Trophoblast cell (in vitro differentiated cells and primary cell): ENCODE measurements at regions not wholly inside any gene's neighbourhood (a gene's known extent, or its start where the extent isn't known, plus 50 kb on each side); places are given as distances from the start of the nearest gene placed in this dataset.

Experiments used
- DNase-seq, 2 donors: peaks; one replicate each; pipeline ENCODE4 v3.0.0-alpha.2; 2016
- H2AFZ ChIP-seq: 2 replicates; pipeline ENCODE4 v1.6.1; 2013; ENCODE audit warnings: low read length, moderate library complexity, mild to moderate bottlenecking; ENCODE audit not compliant: insufficient read depth, poor library complexity
- H2AK5ac ChIP-seq: 2 replicates; pipeline ENCODE4 v1.6.1; 2013; ENCODE audit warnings: mild to moderate bottlenecking, low read length
- H2BK120ac ChIP-seq: 2 replicates; pipeline ENCODE4 v1.6.1; 2013; ENCODE audit warnings: low read length, mild to moderate bottlenecking, moderate library complexity; ENCODE audit not compliant: insufficient read depth, poor library complexity
- H2BK12ac ChIP-seq: 2 replicates; pipeline ENCODE4 v1.6.1; 2013; ENCODE audit warnings: mild to moderate bottlenecking, low read length, moderate library complexity
- H2BK5ac ChIP-seq: 2 replicates; pipeline ENCODE4 v1.6.1; 2013; ENCODE audit warnings: low read length, low read depth, moderate library complexity, mild to moderate bottlenecking; ENCODE audit not compliant: poor library complexity
- H3K14ac ChIP-seq: 2 replicates; pipeline ENCODE4 v1.6.1; 2013; ENCODE audit warnings: mild to moderate bottlenecking, low read length
- H3K18ac ChIP-seq: 2 replicates; pipeline ENCODE4 v1.6.1; 2013; ENCODE audit warnings: mild to moderate bottlenecking, low read length
- H3K23ac ChIP-seq: 2 replicates; pipeline ENCODE4 v1.6.1; 2013; ENCODE audit warnings: low read length
- H3K27ac ChIP-seq: 2 replicates; pipeline ENCODE4 v1.5.1; 2013; ENCODE audit warnings: low read depth, mild to moderate bottlenecking, inconsistent platforms, low read length, moderate library complexity
- H3K27me3 ChIP-seq: 2 replicates; pipeline ENCODE4 v1.6.1; 2013; ENCODE audit warnings: inconsistent platforms, mild to moderate bottlenecking, low read length, moderate library complexity; ENCODE audit not compliant: insufficient read depth
- H3K36me3 ChIP-seq, 2 experiments: 1 replicate in 1 of 2; 2 replicates in 1 of 2; pipeline ENCODE4 v1.6.1; 2013; ENCODE audit warnings: low read length in 2 of 2, mild to moderate bottlenecking in 2 of 2, moderate library complexity in 1 of 2; ENCODE audit not compliant: insufficient read depth in 2 of 2, control insufficient read depth in 1 of 2
- H3K4ac ChIP-seq: 2 replicates; pipeline ENCODE4 v1.6.1; 2013; ENCODE audit warnings: low read depth, mild to moderate bottlenecking, low read length, moderate library complexity
- H3K4me1 ChIP-seq, 2 experiments: 1 replicate in 1 of 2; 2 replicates in 1 of 2; pipeline ENCODE4 v1.6.1; 2013; ENCODE audit warnings: low read length in 2 of 2, mild to moderate bottlenecking in 2 of 2, moderate library complexity in 1 of 2; ENCODE audit not compliant: insufficient read depth in 2 of 2, control insufficient read depth in 1 of 2
- H3K4me2 ChIP-seq: 2 replicates; pipeline ENCODE4 v1.6.1; 2013; ENCODE audit warnings: inconsistent platforms, mild to moderate bottlenecking, low read length, moderate library complexity
- H3K4me3 ChIP-seq: 2 replicates; pipeline ENCODE4 v1.5.1; 2013; ENCODE audit warnings: mild to moderate bottlenecking, low read depth, low read length, inconsistent platforms
- H3K79me1 ChIP-seq: one replicate; pipeline ENCODE4 v1.6.1; 2013; ENCODE audit warnings: low read length
- H3K79me2 ChIP-seq: 2 replicates; pipeline ENCODE4 v1.6.1; 2013; ENCODE audit warnings: low read length, mild to moderate bottlenecking; ENCODE audit not compliant: control insufficient read depth, insufficient read depth, poor library complexity
- H3K9ac ChIP-seq: 2 replicates; pipeline ENCODE4 v1.6.1; 2013; ENCODE audit warnings: mild to moderate bottlenecking, low read length
- H3K9me3 ChIP-seq: 2 replicates; pipeline ENCODE4 v1.6.1; 2013; ENCODE audit warnings: low read depth, mild to moderate bottlenecking, control low read depth, inconsistent platforms, low read length; ENCODE audit not compliant: insufficient read depth
- H4K12ac ChIP-seq: 2 replicates; pipeline ENCODE4 v1.6.1; 2013; ENCODE audit warnings: low read depth, mild to moderate bottlenecking, low read length, moderate library complexity
- H4K8ac ChIP-seq: 2 replicates; pipeline ENCODE4 v1.6.1; 2013; ENCODE audit warnings: low read depth, mild to moderate bottlenecking, low read length, moderate library complexity
- H4K91ac ChIP-seq: one replicate; pipeline ENCODE4 v1.6.1; 2013; ENCODE audit warnings: low read depth, mild to moderate bottlenecking, low read length, moderate library complexity
- WGBS: extraction: QIAGEN DNeasy Blood & Tissue Kit; methylation state at CpG from one replicate; pipeline ENCODE4 v1.1.7; 2013; ENCODE audit warnings: missing lambda C conversion rate; ENCODE audit not compliant: insufficient read length, insufficient coverage; ENCODE audit errors: extremely low coverage; 5-methylcytosine and 5-hydroxymethylcytosine counted together

DNA sequence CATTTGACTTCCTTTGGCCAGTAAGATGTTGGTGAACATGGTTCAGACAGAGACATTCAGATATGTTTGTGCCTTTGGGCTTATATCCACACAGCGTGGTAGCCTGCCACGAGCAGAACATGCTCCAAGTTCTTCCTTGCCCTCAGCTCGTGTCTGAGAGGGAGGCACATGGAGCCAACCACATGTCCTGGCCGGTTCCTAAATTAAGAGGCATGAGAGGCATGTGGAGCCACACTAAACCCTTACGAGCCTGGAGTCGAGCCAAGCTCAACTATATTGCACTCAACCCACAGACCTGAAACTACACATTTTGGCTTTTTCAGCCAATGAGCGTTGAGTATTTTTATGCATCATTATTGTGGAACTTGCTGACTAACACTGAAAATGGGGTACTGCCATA, 133.7 kb upstream of the KCNK1 start:
- no peaks in the 10 kb centered on the region for H3K36me3 ChIP-seq
- H3K9ac ChIP-seq, result no peak overlapping the region
- no peak overlapping the region for H4K8ac ChIP-seq
- H3K27me3 ChIP-seq, result no peaks in the 10 kb centered on the region
- no peak overlapping the region for H3K14ac ChIP-seq
- no peak overlapping the region for H2AK5ac ChIP-seq
- H3K4ac ChIP-seq, result no peak overlapping the region
- H3K9me3 ChIP-seq, result no peaks in the 10 kb centered on the region
- no peak overlapping the region for H3K27ac ChIP-seq
- WGBS, result no CpG with 5 or more reads among the region's 7 CpGs
- H3K4me3 ChIP-seq, result no peak overlapping the region
- no peaks in the 10 kb centered on the region for H3K79me2 ChIP-seq
- no peak overlapping the region for H4K12ac ChIP-seq
- H2BK120ac ChIP-seq, result no peak overlapping the region
- no peak for DNase-seq
- no peak overlapping the region for H3K23ac ChIP-seq
- no peak overlapping the region for H4K91ac ChIP-seq
- no peak overlapping the region for H3K4me2 ChIP-seq
- H2AFZ ChIP-seq, result no peak overlapping the region
- H3K18ac ChIP-seq, result no peak overlapping the region
- no peaks in the 10 kb centered on the region for H3K79me1 ChIP-seq
- H3K4me1 ChIP-seq, result no peaks in the 10 kb centered on the region
- H2BK5ac ChIP-seq, result no peak overlapping the region
- no peak overlapping the region for H2BK12ac ChIP-seq

DNA sequence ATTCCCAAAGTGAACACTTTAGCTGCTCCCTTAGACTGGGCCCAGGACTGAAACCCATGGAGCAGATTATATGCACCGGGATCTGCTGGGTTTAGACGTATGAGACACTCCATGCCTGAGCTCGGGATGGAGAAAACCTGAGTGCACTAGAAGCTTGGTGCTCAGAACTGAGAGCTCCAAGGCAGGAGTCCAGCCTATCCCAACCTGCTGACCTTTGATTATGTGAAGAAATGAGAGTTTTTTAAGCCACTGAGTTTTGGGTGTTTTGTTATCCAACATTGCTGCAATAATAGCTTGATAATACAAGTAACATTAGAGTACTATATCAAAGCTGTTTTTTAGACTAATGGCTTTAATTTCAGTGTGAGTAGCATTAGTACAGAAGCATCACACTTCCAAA, 131.5 kb upstream of the KCNK1 start:
- H3K4ac ChIP-seq, result no peak overlapping the region
- H4K12ac ChIP-seq, result no peak overlapping the region
- H3K27ac ChIP-seq, result no peak overlapping the region
- no peak overlapping the region for H3K23ac ChIP-seq
- H3K36me3 ChIP-seq, result no peaks in the 10 kb centered on the region
- H3K79me2 ChIP-seq, result no peaks in the 10 kb centered on the region
- H3K9me3 ChIP-seq, result no peaks in the 10 kb centered on the region
- no peak overlapping the region for H2AK5ac ChIP-seq
- H3K79me1 ChIP-seq, result no peaks in the 10 kb centered on the region
- no peak overlapping the region for H3K9ac ChIP-seq
- H4K8ac ChIP-seq, result no peak overlapping the region
- no peaks in the 10 kb centered on the region for H3K4me1 ChIP-seq
- DNase-seq, result no peak
- H3K27me3 ChIP-seq, result no peaks in the 10 kb centered on the region
- H3K4me3 ChIP-seq, result no peak overlapping the region
- no peak overlapping the region for H2BK120ac ChIP-seq
- H3K4me2 ChIP-seq, result no peak overlapping the region
- no peak overlapping the region for H3K14ac ChIP-seq
- WGBS, result no CpG with 5 or more reads among the region's 3 CpGs
- H3K18ac ChIP-seq, result no peak overlapping the region
- no peak overlapping the region for H2AFZ ChIP-seq
- H4K91ac ChIP-seq, result no peak overlapping the region
- no peak overlapping the region for H2BK12ac ChIP-seq
- no peak overlapping the region for H2BK5ac ChIP-seq

DNA sequence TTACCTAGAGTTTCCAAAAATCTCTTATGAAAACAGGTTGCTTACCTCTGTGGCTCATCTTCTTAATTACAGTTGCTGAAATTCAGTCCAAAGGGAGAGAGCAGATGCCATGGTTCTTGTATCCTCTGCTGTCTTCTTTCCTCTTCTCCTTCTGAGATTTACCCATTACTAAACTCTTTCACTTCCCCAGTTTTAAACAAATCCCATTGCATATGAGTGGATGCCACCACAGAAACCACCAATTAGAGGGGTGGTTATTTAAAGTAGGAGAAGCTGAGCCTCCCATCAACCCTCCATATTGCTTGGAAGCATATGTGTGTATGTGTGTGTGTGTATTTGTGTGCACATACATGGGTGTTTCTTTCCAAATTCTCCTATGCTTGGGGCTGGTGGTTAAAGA, 128.5 kb upstream of the KCNK1 start:
- Histone ChIP-seq H3K4me2 (no peak overlapping the region), H4K12ac (no peak overlapping the region), H3K27me3 (peaks cover 4% of the 10 kb centered on the region), H3K79me1 (peaks cover 2% of the 10 kb centered on the region), H3K4ac (no peak overlapping the region), H4K8ac (no peak overlapping the region), H3K4me3 (no peak overlapping the region), H2BK5ac (no peak overlapping the region), H2BK120ac (no peak overlapping the region), H3K27ac (no peak overlapping the region), H3K23ac (no peak overlapping the region), H3K14ac (no peak overlapping the region), H3K36me3 (no peaks in the 10 kb centered on the region), H3K9me3 (no peaks in the 10 kb centered on the region), H4K91ac (no peak overlapping the region), H2AFZ (no peak overlapping the region), H2AK5ac (no peak overlapping the region), H3K79me2 (no peaks in the 10 kb centered on the region), H3K9ac (no peak overlapping the region), H2BK12ac (no peak overlapping the region), H3K4me1 (peaks cover 0 to 1% of the 10 kb centered on the region in 2 experiments), H3K18ac (no peak overlapping the region)
- DNase-seq, result no peak

DNA sequence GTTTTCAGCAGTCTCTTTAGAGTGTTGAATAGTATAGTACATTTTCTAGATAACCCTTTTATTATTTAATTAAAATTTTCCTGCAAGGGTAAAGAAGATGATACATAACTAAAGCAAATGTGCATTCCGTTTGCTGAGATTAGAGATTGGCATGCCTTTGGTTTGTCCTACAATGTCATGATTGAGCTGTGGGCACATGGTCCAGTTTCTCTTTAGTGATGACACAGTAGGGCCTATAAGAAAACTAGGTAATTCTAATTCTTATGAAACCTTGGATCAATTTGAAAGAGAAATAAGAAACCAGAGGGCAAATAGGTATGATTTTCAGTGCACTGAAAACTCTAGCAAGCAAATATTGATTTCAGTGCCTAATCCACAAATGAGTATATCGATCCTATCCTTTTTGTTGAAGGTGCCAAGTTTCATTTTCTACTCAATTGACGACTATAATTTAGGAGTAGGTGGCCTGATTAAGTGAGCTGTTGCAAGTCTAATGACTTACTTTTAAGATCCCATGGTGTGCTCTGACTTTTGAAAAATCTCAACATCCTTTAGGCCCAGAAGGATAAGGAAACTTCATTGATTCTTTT, 128.0 kb upstream of the KCNK1 start:
- Histone ChIP-seq H3K79me1 (peaks cover 2% of the 10 kb centered on the region), H2BK120ac (no peak overlapping the region), H2BK5ac (no peak overlapping the region), H3K36me3 (no peaks in the 10 kb centered on the region), H3K79me2 (no peaks in the 10 kb centered on the region), H2BK12ac (no peak overlapping the region), H3K27me3 (peaks cover 4% of the 10 kb centered on the region), H4K12ac (no peak overlapping the region), H3K9ac (no peak overlapping the region), H2AK5ac (no peak overlapping the region), H2AFZ (no peak overlapping the region), H3K4me3 (no peak overlapping the region), H3K14ac (no peak overlapping the region), H3K4me1 (peaks cover 0 to 3% of the 10 kb centered on the region in 2 experiments), H3K27ac (no peak overlapping the region), H3K4ac (no peak overlapping the region), H4K91ac (no peak overlapping the region), H4K8ac (no peak overlapping the region), H3K4me2 (no peak overlapping the region), H3K18ac (no peak overlapping the region), H3K9me3 (no peaks in the 10 kb centered on the region), H3K23ac (no peak overlapping the region)
- DNase-seq, result no peak
- WGBS, result no CpG with 5 or more reads among the region's 3 CpGs
